Transverse colon (tissue), 4 donors: ENCODE measurements at regions not wholly inside any gene's neighbourhood (a gene's known extent, or its start where the extent isn't known, plus 50 kb on each side); places are given as distances from the start of the nearest gene placed in this dataset.

Experiments
- CTCF ChIP-seq, 5 experiments: fragments of 200-600 bp in 3 of 5; fragments of 450-650 bp in 2 of 5; sonication (generic) in 3 of 5; IDR thresholded peaks; 1 replicate in 2 of 5; 2 replicates in 3 of 5; pipeline ENCODE4 v1.5.1; 2016 to 2017; ENCODE audit warnings: antibody characterized with exemption in 5 of 5, inconsistent platforms in 3 of 5, mild to moderate bottlenecking in 2 of 5, moderate library complexity in 1 of 5
- EP300 ChIP-seq: sonication (generic); formaldehyde crosslinking; IDR thresholded peaks from one replicate; pipeline ENCODE4 v1.6.1; 2017; ENCODE audit warnings: antibody characterized with exemption, low read depth
- POLR2A ChIP-seq: fragments of 450-650 bp; IDR thresholded peaks from one replicate; pipeline ENCODE4 v1.6.1; 2016; ENCODE audit warnings: antibody characterized with exemption, mild to moderate bottlenecking, moderate library complexity
- POLR2AphosphoS5 ChIP-seq, 3 donors: sonication (generic); formaldehyde crosslinking; IDR thresholded peaks; one replicate each; pipeline ENCODE4 v1.6.1; 2016; ENCODE audit warnings: antibody characterized with exemption in 3 of 3

- TF ChIP-seq CTCF (IDR thresholded peaks at IDR 0.05) (no peak), POLR2A (no peak), EP300 (no peak), POLR2AphosphoS5 (IDR thresholded peaks at IDR 0.05) (no peak)
Observed at GRCh38 chr4:79584352-79584751, 176.3 kb upstream of the GK2 start.
